Left hindlimb (tissue), 1 donor: ENCODE measurements at regions not wholly inside any gene's neighbourhood (a gene's known extent, or its start where the extent isn't known, plus 50 kb on each side); places are given as distances from the start of the nearest gene placed in this dataset.
"Not testable (repeated sequence)": the region's sequence is repeated elsewhere in the genome, so short reads cannot be mapped to it uniquely, and the experiment has no call there.

Source experiments
- DNase-seq: peaks from one replicate; pipeline ENCODE4 v3.0.0-alpha.2; 2018

DNA sequence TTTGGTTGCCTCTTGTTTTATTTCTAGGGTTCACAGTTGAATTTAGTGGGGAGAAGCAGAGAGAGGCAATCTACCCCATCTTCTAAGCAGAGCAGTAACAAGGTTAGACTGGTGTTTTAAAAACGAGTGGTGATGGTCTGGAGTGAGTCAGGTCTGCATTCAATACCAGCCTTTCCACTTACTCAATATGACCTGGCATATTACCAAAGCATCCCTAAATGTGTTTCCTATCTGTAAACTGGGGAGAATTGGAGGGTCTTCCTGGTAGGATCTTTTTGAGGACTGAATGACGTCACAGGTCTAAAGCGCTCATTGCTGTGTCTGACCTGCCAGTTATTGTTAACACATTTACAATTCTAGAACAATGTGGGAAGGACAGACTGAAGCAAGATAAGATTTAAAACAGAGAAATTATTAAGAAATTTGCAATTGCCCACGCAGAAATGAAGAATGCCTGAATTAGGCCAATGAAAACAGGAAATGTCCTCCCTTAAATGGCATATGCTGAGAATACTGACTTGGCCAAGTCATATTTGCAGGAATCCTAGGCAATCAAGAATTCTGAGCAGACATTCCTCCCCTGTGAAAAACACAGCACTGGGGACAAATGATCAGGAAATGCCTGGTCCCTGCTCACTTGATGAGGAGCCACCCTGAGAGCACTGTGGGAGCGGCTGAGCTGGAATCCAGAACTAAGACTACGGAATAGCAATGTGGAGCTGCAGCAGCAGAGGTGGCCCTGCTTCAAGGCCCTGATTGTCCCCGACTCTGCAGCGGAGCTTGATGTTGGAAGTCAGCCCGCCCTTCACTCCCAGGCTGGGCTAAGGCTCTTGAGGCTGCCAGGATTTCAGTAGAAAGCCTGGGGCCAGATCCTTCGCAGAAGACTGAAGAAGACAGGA lies 184.5 kb upstream of the CXCL12 start:
- DNase-seq = no peak

DNA sequence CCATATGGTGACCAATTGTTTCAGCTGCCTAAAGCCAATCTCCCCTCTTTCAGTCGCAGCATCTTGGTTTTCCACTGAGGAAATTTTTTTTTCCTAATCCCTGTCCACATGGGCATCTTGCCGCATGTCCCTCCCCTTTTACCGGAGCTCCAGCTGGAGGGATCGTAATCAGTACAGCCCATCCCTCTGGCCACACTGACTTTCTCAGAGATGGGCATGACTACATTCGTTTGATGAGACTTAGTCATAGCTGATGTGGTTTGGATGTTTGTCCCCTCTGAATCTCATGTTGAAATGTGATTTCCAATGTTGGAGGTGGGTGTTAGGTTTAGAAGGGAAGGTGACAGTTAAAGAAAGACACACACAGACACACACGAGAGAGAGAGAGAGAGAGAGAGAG lies 186.8 kb upstream of the CXCL12 start:
- no peak for DNase-seq

DNA sequence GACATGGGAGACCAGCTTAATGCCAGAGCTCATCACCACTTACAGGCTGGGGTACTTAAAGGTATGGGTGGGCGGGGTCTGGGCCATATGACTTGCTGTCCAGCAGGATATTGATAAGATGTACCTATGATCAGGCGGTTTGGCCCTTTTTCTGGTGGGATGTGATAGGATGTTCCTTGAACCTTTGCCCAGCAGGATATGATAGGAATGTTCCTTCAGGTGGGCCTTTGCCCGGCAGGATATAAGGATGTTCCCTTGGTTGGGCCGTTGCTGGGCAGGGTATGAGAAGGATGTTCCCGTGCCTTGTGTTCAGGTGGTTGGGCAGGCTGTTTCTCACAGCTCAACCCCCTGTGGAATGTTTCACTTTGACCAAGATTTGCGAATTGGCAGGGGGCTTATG lies 187.2 kb upstream of the CXCL12 start:
- no peak for DNase-seq

DNA sequence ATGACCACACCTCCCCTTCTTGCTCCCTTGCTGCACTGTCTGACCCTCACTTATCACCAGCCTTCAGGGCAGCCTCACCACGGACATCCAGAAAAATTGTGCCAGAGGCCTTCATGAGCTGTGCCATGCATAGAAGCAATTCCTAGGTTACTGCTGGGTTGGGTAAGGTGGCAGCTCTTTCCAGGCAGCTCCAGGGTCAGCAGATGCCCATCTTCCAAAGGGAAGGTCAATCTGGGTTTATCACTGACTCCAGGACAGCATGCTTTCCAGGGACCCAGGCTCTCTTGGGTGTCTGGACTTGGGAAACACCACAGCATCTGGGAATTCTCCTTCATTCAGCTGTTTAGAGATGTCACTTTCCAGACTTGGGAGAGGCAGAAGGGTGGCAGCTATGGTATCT lies 188.9 kb upstream of the CXCL12 start:
- no peak for DNase-seq

DNA sequence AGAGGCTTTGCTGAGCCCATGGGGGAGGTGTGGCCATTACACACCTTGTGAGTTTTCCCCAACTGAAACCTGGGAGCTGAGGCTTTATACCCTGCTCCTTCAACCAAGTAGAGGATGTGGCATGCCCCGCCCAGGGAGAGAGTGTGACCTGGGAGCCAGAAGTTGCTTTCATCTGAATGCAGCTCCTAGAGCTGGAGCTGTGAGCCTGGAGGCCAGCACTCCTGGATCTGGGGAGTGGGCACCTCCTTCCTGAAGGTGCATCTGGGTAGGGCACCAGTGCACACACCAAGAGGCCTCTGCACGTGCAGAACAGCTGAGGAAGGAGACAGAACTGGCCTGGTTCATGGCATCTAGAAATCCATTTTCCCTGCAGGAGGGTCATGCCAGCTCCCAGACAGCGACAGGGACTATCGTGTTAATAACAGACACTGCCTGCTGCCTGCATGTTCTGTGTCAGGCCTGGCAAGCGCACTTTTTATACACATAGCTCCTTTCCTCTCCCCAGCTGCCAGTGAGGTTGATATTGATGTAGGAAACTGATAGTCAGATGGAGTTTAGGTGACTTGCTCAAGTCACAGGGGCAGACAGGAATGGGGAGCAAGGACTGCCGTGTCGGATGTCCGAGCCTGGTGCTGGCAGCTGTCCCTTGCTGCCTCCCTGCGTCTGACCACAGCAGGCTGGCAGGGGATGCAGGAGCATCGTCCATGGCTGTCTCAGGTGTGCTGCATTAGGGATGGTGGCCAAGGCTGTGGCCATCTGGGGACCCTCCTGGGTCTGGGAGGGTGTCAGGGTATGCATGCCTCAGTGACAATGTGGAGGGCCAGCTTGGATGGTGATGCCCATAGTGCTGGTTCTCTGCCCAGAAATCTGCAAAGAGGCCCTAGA lies 189.9 kb upstream of the CXCL12 start:
- DNase-seq = no peak

DNA sequence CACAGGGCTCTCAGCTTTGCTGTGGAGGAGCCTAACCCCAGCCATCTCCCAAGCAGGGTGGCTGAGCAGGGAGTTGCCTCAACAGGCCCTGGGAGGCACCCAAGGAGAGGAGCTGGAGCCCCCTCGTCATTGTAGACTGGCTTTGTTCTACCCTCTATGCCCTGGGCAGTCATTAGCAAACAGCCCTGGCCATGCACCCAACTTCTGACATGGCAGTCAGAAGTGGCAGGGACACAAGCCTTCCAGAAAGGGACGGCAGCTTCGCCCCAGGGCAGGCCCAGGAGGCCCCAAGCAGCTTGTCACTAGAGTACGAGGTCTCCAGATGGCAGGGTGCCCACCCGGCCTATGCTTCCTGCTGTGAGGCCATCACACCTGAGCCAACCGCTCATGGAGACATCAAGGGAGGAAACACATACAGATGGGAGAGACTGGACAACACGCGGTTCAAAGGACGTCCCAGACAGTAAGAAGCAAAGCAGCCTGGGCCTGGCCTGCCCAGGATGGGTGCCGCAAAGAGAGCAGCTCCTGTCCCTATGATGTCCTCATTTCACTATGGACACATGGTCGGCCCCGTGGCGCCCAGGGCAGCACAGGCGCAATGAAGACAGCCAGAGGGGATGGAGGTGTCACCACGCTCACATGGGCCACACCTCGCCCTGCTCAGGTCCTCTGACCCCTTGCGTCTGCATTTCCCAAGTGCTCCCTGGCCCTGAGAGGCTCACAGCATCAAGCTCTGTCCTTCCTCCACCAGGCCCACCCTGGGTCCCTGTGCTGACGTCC lies 190.9 kb upstream of the CXCL12 start:
- no peak for DNase-seq

DNA sequence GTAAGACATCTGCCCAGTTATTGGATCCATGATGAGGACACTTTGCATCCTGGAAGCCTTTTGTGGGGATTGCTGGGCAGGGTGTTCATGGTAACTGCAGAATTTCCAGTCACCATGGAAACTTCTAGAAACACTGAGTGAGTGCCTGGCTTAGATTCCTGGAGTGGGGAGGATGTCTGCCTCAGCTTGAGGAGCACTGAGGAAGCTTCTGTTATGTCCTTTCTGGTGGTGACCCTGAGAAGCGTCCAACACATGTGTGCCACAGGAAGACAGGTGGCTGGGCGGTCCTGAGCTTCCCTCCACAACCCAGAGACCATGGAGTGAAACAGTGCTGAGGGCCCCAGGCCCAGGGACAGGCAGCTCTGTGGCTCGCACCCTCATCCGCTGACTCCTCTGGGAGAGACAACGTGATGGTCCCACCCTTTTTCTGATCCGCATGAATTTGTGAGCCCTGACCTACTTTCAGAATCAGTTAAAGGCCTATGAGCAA lies 191.8 kb upstream of the CXCL12 start:
- DNase-seq = peak; percentile 51

DNA sequence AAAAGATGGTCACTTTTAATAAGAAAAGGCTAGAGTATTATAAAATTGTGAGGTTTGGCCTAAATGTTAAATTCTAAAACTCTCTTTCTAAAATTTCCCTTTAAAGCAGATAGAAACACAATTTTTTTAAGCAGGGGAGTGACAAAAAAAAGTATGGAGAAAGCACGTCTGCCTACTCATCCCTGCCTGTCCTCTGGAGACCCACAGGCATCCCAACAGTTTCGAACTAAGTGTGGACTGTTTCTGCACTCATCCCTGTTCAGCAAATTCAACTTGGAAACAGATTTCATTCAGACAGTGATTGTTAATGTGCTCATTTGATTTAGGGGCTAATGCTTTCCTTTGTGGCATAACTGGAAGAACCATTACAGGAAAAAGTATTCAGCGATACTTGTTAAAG lies 192.6 kb upstream of the CXCL12 start:
- DNase-seq = no peak

DNA sequence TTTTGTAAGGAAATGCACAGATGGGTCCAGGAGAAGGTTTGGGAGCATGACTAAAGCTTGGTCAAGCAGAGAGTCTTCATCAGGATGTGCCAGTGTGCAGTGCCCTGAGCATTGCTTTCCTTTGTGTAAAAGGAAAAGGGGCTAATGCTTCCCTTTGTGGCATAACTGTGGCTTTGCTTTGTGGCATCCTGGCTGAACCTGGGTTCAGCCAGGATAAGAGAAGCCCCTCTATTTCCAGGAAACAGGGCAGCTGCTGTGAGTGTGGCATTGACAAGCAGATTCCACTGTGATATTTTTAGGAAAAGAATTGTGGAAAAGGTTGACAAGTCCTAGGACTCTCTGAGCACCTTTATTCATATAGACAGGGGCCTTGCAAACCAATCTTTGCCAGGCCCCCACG lies 193.4 kb upstream of the CXCL12 start:
- DNase-seq = no peak

DNA sequence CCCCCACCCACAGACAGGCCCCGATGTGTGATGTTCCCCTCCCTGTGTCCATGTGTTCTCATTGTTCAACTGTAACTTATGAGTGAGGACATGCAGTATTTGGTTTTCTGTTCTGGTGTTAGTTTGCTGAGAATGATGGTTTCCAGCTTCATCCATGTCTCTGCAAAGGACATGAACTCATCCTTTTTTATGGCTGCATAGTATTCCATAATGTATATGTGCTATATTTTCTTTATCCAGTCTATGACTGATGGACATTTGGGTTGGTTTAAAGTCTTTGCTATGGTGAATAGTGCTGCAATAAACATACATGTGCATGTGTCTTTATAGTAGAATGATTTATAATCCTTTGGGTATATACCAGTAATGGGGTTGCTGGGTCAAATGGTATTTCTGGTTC lies 194.1 kb upstream of the CXCL12 start:
- DNase-seq = not testable (repeated sequence)

DNA sequence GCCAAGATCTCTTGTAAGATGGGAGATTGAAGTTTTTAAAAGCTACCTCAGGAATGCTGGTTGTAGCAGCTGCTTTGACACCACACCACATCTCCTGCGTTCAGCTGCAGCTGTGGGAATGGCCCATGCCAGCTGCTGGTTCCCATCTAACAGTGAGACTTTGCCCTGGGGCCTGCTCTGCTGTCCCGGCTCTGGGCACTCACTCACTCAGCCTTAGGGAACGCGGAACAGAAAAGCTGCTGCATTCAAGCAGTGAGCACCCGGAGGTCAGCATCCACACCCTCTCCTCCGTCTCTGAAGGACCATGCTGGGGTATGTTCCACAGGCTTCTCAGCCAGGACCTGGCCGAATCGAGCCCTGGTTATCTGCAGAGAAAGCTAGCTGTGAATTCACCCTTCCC lies 197.1 kb upstream of the CXCL12 start:
- no peak for DNase-seq

DNA sequence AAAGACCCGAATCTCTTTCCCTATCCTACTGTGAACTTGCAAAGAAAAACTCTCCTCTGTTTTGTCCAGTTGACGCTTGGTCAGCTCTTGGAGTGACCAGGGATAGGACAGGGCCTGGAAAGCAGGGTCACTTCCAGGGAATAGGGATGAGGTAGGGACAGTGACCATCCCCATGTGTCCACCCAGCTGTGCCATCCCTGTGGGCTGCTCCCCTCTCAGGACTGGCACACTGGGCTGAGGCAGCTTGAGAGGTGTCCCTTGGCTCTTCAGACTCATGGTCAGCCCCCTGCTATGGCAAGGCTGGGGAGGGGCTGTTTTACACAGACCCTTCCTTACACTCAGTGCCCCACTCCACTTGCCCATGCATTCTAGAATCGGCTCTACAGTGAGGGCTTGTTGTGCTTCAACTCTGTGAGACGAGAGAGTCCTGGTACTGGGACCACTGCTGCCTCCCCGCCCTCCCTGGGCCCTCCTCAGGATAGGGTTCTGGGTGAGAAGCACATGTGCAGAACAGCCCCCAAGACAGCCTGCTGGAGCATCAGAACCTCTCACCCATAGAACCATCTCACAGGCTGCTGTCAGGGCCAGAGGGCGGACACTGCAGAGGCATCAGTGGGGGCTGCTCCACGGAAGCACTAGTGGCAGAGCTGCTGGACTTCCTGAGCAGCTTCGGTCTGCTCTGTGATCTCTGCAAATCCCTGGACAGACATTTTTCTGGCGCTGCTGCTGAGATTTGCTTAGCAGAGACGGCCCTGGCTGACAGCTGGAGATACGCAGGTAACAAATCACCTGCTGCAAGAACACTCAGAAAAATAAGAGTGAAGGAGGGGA lies 202.8 kb upstream of the CXCL12 start:
- no peak for DNase-seq

DNA sequence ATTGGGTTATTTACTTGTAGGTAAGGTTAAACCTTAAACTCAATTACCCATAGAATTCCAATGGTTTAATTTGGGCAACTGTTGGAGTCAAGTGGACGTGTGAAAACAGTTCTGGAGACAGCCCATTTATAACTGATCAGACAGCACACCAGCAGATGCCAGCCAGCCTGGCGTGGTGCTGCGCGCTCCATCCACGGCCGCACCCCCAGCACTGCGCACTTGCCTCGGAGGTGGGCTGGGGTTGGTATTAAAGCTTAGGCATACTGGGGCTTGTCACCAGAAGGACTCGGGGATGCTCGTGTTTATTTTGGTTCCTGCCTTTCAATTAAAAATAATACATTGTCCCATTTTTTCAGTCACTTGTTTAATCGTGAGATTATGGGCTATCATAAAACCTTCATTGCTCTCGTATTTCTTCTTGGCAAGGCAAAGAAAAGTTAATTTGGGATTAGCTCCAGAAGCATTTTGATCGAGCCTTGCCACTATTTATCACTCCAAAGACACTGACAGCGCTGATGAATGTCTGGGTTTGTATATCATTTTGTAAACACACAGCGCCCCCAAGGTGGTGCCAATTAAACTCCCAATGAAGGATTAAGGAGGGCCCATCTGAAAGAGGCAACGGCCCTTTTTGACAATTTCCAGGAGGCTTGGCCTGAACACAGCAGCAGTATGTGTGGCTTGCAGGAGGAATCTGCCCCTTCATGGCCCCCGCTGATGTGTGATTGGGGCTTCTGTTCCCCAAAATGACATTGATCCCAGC lies 204.5 kb upstream of the CXCL12 start:
- no peak for DNase-seq

DNA sequence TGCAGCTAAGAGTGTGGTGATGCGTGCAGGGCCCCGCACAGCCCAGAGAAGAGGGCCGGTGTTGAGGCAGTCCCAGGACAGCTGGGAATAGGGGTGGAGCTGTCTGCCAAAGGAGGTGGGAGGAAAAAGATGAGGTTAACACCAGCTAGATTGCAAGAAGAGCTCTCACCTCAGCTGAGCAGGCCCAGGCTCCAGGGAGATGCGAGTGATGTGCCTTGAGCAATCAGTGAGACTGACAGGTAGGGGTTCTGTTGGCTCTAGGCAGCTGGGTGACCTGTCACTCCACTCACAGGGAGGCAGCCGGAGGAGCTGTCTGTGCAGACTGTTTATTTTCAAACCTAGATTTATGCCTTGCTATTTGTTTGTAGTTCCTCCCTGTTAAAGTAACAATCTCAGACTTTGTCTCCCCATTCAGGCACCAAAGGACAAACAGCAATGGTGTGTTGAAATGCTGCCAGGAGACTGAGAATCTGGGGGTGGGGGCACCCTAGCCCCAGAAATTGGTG lies 205.1 kb upstream of the CXCL12 start:
- no peak for DNase-seq

DNA sequence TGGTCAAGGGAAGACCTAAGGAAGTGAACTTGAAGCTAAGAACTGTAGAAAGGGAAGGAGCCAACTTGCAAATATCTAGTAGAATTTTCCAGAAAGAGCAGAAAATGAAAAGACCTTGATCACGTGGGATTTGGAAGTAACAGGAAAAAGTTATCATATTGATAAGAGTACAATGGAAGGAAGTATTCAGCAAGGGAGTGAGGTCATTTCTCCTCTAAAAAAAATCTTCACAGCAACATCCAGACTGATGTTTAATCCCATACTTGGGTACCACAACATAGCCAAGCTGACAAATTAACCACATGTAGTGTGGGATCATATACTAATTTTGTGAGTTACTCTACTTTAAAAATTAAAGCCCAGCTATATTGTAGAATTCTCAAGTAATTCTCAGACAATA lies 207.0 kb upstream of the CXCL12 start:
- no peak for DNase-seq

DNA sequence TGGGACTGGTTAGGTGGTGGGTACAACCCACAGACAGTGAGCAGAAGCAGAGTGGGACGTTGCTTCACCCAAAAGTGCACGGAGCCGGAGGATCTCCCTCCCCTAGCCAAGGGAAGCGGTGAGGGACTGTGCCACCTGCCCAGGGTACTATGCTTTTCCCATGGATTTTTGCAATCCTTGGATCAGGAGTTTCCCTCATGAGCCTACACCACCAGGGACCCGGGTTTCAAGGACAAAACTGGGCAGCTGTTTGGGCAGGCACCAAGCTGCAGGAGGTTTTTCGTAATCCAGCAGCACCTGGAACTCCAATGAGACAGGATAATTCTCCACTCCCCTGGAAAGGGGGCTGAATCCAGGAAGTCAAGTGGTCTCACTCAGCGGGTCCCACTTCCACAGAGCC lies 209.1 kb upstream of the CXCL12 start:
- DNase-seq = no peak

DNA sequence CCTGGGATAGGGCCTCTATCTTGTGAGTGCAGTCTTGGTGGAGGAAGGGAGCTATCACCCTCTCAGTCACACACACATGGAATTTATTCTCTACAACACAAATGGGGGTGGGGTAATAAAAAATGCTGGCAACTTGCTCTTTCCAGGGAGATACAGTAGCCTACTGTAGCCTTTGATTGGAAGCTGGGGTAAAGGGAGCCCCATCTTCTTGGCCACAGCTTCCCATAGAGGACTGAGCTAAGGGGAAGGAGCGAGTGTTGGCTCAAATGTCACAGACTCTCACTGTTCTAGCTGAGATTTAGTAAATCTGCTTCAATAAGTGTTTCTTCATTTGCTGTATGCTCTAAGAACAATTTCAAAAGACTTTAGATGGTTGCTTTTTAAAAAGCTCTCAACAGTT lies 222.2 kb upstream of the CXCL12 start:
- DNase-seq = no peak

DNA sequence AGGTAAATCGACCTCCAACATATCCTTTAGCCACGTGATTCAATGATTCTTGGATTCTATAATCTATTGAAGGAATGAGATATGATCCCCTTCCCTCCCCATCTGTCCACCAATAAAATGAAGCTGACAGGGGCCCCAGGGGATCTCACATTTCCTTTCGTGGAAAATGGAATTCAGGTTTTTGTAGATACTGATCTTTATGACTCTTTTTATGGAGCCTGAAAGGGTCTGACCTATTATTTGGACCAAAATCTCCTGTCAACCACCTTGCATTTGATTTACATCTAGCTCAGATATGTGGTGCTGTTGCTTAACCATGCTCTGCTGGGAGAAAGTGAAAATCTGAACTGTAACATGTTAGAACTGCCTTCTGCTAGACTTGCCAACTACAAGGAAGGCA lies 234.0 kb upstream of the CXCL12 start:
- DNase-seq = no peak

DNA sequence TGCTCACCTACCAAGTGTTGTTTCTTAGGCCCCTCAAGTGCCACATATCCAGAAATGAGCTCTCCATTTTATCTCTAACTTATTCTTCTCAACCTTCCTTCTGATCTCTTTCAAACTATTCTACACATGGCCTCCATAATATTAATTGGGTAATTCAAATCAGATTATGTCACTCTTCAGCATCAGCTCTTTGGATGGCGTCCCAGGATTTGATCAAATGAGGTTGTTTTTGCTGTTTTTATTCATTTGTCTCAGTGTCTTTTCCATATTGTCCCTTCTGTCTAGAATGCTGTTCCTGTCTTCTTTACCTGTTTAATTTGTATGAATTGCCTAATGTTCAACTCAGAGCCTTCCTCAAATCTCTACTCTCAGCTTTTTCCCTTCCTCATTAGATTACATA lies 234.6 kb upstream of the CXCL12 start:
- DNase-seq = no peak

DNA sequence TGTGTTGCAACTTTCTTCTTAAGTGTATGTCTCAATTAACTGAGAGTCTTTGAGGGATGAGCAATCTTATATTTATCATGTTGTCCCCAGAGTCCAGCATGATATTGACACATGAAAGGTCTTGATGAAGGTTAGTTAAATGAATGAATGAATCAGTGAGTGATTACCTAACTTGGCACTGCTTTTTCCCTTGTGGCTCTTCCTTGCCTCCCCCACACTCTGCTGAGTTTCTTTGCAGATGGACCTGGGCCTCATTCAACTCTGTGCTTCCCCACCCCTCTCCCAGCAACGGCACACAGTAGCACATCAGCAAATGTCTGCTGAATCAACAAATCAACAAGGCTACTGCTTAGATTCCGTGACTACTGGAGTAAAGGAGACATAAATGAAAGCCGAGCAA lies 235.1 kb upstream of the CXCL12 start:
- DNase-seq = no peak
